Heart left ventricle (tissue), 13 donors: ENCODE measurements at regions not wholly inside any gene's neighbourhood (a gene's known extent, or its start where the extent isn't known, plus 50 kb on each side); places are given as distances from the start of the nearest gene placed in this dataset.

Experiments used
- POLR2A ChIP-seq, 2 donors: fragments of 450-650 bp; IDR thresholded peaks; one replicate each; pipeline ENCODE4 v1.6.1; 2017; ENCODE audit warnings: antibody characterized with exemption in 2 of 2, mild to moderate bottlenecking in 2 of 2, moderate library complexity in 2 of 2
- TF ChIP-seq, protein P1 (sequence below), 12 donors: fragments of 200-600 bp; sonication (generic) in 4 of 12; IDR thresholded peaks; one replicate each; pipeline versions ENCODE4 v1.5.0 to v1.8.0; 2018 to 2022; ENCODE audit warnings: antibody characterized with exemption in 12 of 12, mild to moderate bottlenecking in 5 of 12
- donor health status: ischemic (EF 13 %, LVEDD 7.1; RV severe dilation, severe dysfunction).
- donor health status: DM: no; HTN: yes; CAD: no.
- donor health status: DM: no; HTN: no; CAD: no.
- donor health status: ischemic (EF 25% LVEDD 6.9; RV normal size, moderate dysfunction).
- donor health status: ischemic (EF 25% LVEDD 5.7; RV mildly dilated, moderate dysfunction).
- donor health status: ischemic (EF 35%, LVEDD 5.7; RV mildly dilated, moderate dysfunction).
- donor health status: nonischemic (EF 11% LVEDD 7.7; RV severe dilation, severe dysfunction).
- donor health status: DM: yes; HTN: yes; CAD: no.
- donor health status: PGD.
- donor health status: ischemic (EF 29% LVEDD 5.4; RV normal size, mild dysfunction).
- donor health status: nonischemic (EF 23%, LVEDD 6.1; RV moderate dilation, normal function).

DNA sequence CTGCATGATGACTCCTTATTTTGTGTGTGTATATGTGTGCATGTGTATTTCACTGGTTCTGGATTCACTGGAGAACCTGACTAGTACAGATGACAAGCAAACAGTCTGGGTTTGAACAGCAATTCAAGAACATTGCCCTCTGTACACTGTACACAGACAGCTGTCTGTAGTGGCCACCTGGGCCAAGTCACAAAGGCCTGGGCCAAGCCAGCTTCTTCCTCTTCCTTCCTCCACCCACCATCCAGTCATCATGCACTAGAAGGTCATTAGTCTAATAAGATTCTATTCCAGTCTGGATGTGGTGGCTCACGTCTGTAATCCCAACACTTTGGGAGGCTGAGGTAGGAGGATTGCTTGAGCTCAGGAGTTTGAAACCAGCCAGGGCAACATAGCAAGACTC is 155.9 kb downstream of the ELAVL4 start:
- TF ChIP-seq, protein P1, sequence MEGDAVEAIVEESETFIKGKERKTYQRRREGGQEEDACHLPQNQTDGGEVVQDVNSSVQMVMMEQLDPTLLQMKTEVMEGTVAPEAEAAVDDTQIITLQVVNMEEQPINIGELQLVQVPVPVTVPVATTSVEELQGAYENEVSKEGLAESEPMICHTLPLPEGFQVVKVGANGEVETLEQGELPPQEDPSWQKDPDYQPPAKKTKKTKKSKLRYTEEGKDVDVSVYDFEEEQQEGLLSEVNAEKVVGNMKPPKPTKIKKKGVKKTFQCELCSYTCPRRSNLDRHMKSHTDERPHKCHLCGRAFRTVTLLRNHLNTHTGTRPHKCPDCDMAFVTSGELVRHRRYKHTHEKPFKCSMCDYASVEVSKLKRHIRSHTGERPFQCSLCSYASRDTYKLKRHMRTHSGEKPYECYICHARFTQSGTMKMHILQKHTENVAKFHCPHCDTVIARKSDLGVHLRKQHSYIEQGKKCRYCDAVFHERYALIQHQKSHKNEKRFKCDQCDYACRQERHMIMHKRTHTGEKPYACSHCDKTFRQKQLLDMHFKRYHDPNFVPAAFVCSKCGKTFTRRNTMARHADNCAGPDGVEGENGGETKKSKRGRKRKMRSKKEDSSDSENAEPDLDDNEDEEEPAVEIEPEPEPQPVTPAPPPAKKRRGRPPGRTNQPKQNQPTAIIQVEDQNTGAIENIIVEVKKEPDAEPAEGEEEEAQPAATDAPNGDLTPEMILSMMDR (IDR thresholded peaks at IDR 0.05): no peak
- TF ChIP-seq POLR2A (IDR thresholded peaks at IDR 0.05): no peak
